K562 (cell line): ENCODE measurements at regions not wholly inside any gene's neighbourhood (a gene's known extent, or its start where the extent isn't known, plus 50 kb on each side); places are given as distances from the start of the nearest gene placed in this dataset.

Source experiments
- ATAC-seq: fragments of 200-7000 bp; cut with Tn5 transposase; 3 replicates; pipeline ENCODE4 v1.9.1; 2020; ENCODE audit warnings: moderate library complexity
- BruUV-seq: library from RNA; stranded (reverse); fragments of 400-500 nt; replicated peaks from 2 replicates; lab custom pipeline; 2021; lab: Mats Ljungman, UMichigan
- CTCF ChIA-PET: fragments of 300-600 bp; formaldehyde crosslinking; extraction: SDS; loops from one replicate; lab custom pipeline; 2021; ENCODE audit warnings: low intra/inter-chr PET ratio; lab: Yijun Ruan, JAX
- POLR2A ChIA-PET: fragments of 300-600, 350-650 bp; sonication (Branson Sonifier 250); formaldehyde crosslinking; extraction: SDS; loops from one replicate; lab custom pipeline; 2021; ENCODE audit warnings: antibody characterized with exemption, inconsistent platforms; lab: Yijun Ruan, JAX
- DNase-seq, 4 experiments: peaks; one replicate each; pipeline versions ENCODE4 v3.0.0 to v3.0.0-alpha.2; 2011 to 2018; ENCODE audit warnings: low spot score in 3 of 4, mixed read lengths in 3 of 4; ENCODE audit errors: extremely low read depth in 1 of 4
- FAIRE-seq: peaks from 2 replicates; lab custom pipeline; 2011; peaks lifted over from hg19 to GRCh38; lab: Jason Lieb, UNC
- H2AFZ ChIP-seq: 2 replicates; pipeline ENCODE4 v1.6.0; 2011; ENCODE audit warnings: low read depth, low read length, control low read depth, inconsistent platforms
- H3K27ac ChIP-seq: fragments of 200-600 bp; 3 replicates; pipeline ENCODE4 v1.8.0; 2011; ENCODE audit warnings: low read depth, mild to moderate bottlenecking, control low read depth, inconsistent platforms, low read length, moderate library complexity, mixed read lengths; ENCODE audit errors: extremely low read depth
- H3K27me3 ChIP-seq, 2 experiments: fragments of 300-600 bp in 1 of 2; 2 replicates in 1 of 2; 3 replicates in 1 of 2; pipeline versions ENCODE4 v1.6.0 to v1.8.0; 2011; ENCODE audit warnings: inconsistent platforms in 2 of 2, low read length in 2 of 2, mild to moderate bottlenecking in 1 of 2, mixed read lengths in 1 of 2, moderate library complexity in 1 of 2; ENCODE audit not compliant: control insufficient read depth in 2 of 2, insufficient read depth in 2 of 2
- H3K36me3 ChIP-seq: fragments of 300-600 bp; 3 replicates; pipeline ENCODE4 v1.8.0; 2011; ENCODE audit warnings: mild to moderate bottlenecking, low read length, inconsistent platforms; ENCODE audit not compliant: control insufficient read depth, insufficient read depth
- H3K4me1 ChIP-seq, 2 experiments: fragments of 200-600 bp in 1 of 2; replicated peaks in 1 of 2; 2 replicates in 1 of 2; 3 replicates in 1 of 2; pipeline versions ENCODE4 v1.5.1 to v1.8.0; 2011; ENCODE audit warnings: inconsistent platforms in 2 of 2, low read length in 2 of 2, mild to moderate bottlenecking in 1 of 2, mixed read lengths in 1 of 2, moderate library complexity in 1 of 2; ENCODE audit not compliant: control insufficient read depth in 2 of 2, insufficient read depth in 2 of 2
- H3K4me2 ChIP-seq: 2 replicates; pipeline ENCODE4 v1.6.1; 2011; ENCODE audit warnings: low read length, control low read depth, inconsistent platforms, mixed read lengths; ENCODE audit not compliant: insufficient read depth
- H3K4me3 ChIP-seq: fragments of 200-600 bp; sonication (generic), shearing (Covaris generic); 2 replicates; pipeline ENCODE4 v1.5.1; 2016; ENCODE audit warnings: control low read depth, inconsistent platforms
- H3K79me2 ChIP-seq: fragments of 200-600 bp; 3 replicates; pipeline ENCODE4 v1.8.0; 2011; ENCODE audit warnings: low read length, inconsistent platforms; ENCODE audit not compliant: control insufficient read depth, insufficient read depth
- H3K9ac ChIP-seq, 2 experiments: 2 replicates each; pipeline versions ENCODE4 v1.6.0 to v1.6.1; 2011; ENCODE audit warnings: low read depth in 2 of 2, low read length in 2 of 2, control low read depth in 1 of 2, inconsistent platforms in 1 of 2, mild to moderate bottlenecking in 1 of 2, mixed read lengths in 1 of 2; ENCODE audit not compliant: insufficient read depth in 1 of 2
- H3K9me1 ChIP-seq: one replicate; pipeline ENCODE4 v1.6.0; 2011; ENCODE audit warnings: inconsistent platforms, mild to moderate bottlenecking, low read length, moderate library complexity; ENCODE audit not compliant: control insufficient read depth, insufficient read depth
- H3K9me3 ChIP-seq: replicated peaks from 2 replicates; pipeline ENCODE4 v1.5.1; 2011; ENCODE audit warnings: low read depth, low read length, inconsistent platforms; ENCODE audit not compliant: control insufficient read depth, insufficient read depth
- H4K20me1 ChIP-seq: replicated peaks from 2 replicates; pipeline ENCODE4 v1.6.1; 2011; ENCODE audit warnings: low read length, inconsistent platforms, mixed read lengths; ENCODE audit not compliant: control insufficient read depth, insufficient read depth
- CEBPG ChIP-seq, 3 experiments: fragments of 200-800 bp in 1 of 3; sonication (Bioruptor generic) in 1 of 3; sonication (generic) in 1 of 3; formaldehyde crosslinking in 1 of 3; IDR thresholded peaks in 2 of 3; conservative IDR thresholded peaks in 1 of 3; 2 replicates each; pipeline versions ENCODE4 v1.6.1 to v1.8.0; 2016 to 2022; ENCODE audit warnings: missing compliant biosample characterization in 2 of 3, missing genetic modification characterization in 2 of 3, mild to moderate bottlenecking in 1 of 3, missing genetic modification reagents in 1 of 3
- DACH1 ChIP-seq: fragments of 450-650 bp; IDR thresholded peaks from 2 replicates; pipeline ENCODE4 v1.6.1; 2018; ENCODE audit not compliant: partially characterized antibody
- HNRNPUL1 ChIP-seq: fragments of 200-400 bp; formaldehyde crosslinking; IDR thresholded peaks from 2 replicates; pipeline ENCODE4 v1.6.1; 2017; ENCODE audit warnings: low read length
- MCM3 ChIP-seq: fragments of 450-650 bp; IDR thresholded peaks from 2 replicates; pipeline ENCODE4 v1.6.1; 2016
- MTA1 ChIP-seq: fragments of 450-650 bp; IDR thresholded peaks from 2 replicates; pipeline ENCODE4 v1.6.1; 2017; ENCODE audit warnings: borderline replicate concordance
- PHTF2 ChIP-seq: fragments of 250-450 bp; sonication (Bioruptor Pico); IDR thresholded peaks from 2 replicates; pipeline ENCODE4 v1.5.0; 2021; ENCODE audit warnings: mild to moderate bottlenecking
- POLR2A ChIP-seq: fragments of 450-650 bp; conservative IDR thresholded peaks from 2 replicates; pipeline ENCODE4 v1.6.1; 2016
- RBBP5 ChIP-seq: fragments of 200-600 bp; sonication (generic); IDR thresholded peaks from 2 replicates; pipeline ENCODE4 v1.6.1; 2012; ENCODE audit warnings: borderline replicate concordance, mild to moderate bottlenecking, low read length, control low read depth, inconsistent platforms; ENCODE audit not compliant: insufficient read depth, poor library complexity, severe bottlenecking
- RBM14 ChIP-seq: fragments of 200-400 bp; formaldehyde crosslinking; IDR thresholded peaks from 2 replicates; pipeline ENCODE4 v1.6.1; 2018; ENCODE audit warnings: low read depth, mild to moderate bottlenecking, low read length, moderate library complexity, borderline replicate concordance; ENCODE audit not compliant: insufficient read depth
- RHOXF2B ChIP-seq: fragments of 250-450 bp; sonication (Bioruptor Pico); conservative IDR thresholded peaks from 2 replicates; pipeline ENCODE4 v1.5.1; 2021
- SMAD4 ChIP-seq: fragments of 250-450 bp; sonication (Bioruptor Pico); conservative IDR thresholded peaks from 2 replicates; pipeline ENCODE4 v1.8.0; 2021; ENCODE audit warnings: inconsistent platforms, mild to moderate bottlenecking, moderate library complexity
- SMC3 ChIP-seq: conservative IDR thresholded peaks from 2 replicates; pipeline ENCODE4 v1.6.1; 2011; ENCODE audit warnings: low read depth, low read length, improper control_type of control experiment; ENCODE audit not compliant: insufficient read depth
- YY1 ChIP-seq, 3 experiments: IDR thresholded peaks; 2 replicates each; pipeline ENCODE4 v1.6.1; 2011; ENCODE audit warnings: low read length in 2 of 3, mild to moderate bottlenecking in 2 of 3, moderate library complexity in 2 of 3, borderline replicate concordance in 1 of 3, control low read depth in 1 of 3, low read depth in 1 of 3; ENCODE audit not compliant: insufficient read depth in 3 of 3, insufficient replicate concordance in 2 of 3, control insufficient read depth in 1 of 3, insufficient read length in 1 of 3; ENCODE audit errors: extremely low read depth in 1 of 3
- WGBS: fragments of 100-300 bp; shearing (Covaris generic); methylation state at CpG from one replicate; pipeline ENCODE4 v1.1.6; 2016; ENCODE audit warnings: low coverage, mixed read lengths; ENCODE audit not compliant: insufficient coverage; ENCODE audit errors: missing lambda C conversion rate; 5-methylcytosine and 5-hydroxymethylcytosine counted together
- in situ Hi-C: fragments of 300-500 bp; cut with MboI; formaldehyde crosslinking; loops from 4 replicates; pipeline ENCODE4 v1.15.0; 2018; ENCODE audit warnings: inconsistent platforms, mixed read lengths
- intact Hi-C: fragments of 100-400 bp; cut with micrococcal nuclease; formaldehyde crosslinking; loops from 2 replicates; pipeline ENCODE4 v1.14.2; 2022
- TF ChIP-seq, protein P1 (sequence below): fragments of 450-650 bp; IDR thresholded peaks from 2 replicates; pipeline ENCODE4 v1.6.1; 2016; ENCODE audit warnings: antibody characterized with exemption
- TF ChIP-seq, protein P2 (sequence below): fragments of 200-800 bp; sonication (Bioruptor generic); IDR thresholded peaks from 2 replicates; pipeline ENCODE4 v1.6.1; 2016; ENCODE audit warnings: missing genetic modification characterization, missing compliant biosample characterization

DNA sequence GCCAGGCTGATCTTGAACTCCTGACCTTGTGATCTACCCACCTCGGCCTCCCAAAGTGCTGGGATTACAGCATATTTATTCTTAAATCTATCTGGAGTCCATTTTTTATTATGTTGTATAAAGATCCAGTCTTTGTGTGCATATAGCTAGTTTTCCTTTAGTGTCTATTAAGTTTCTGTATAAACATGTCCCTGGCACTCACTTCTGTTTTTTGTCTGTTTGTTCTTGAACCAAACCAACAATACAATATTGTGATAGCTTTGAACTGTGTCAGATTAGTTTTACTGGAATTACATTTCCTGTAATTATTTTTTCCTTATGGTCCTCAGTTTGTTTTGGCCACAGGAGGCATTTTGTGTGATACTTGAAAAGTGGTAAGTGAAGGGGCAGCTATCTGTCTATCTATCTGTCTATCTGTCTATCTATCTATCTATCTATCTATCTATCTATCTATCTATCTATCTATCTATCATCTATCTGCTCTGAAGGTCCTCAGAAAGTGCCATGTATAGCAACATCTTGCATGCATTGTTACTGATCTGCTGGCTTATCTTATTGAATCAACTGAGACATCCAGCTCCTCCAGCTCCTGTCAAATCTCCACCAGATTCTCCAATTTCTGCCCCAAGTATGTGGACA is 70.9 kb upstream of the ACVR1 start:
- Histone ChIP-seq H4K20me1 (no peaks in the 10 kb centered on the region), H3K4me2 (no peak overlapping the region), H3K36me3 (no peaks in the 10 kb centered on the region), H3K27me3 (no peaks in the 10 kb centered on the region), H3K27ac (no peak overlapping the region), H2AFZ (no peak overlapping the region), H3K79me2 (no peaks in the 10 kb centered on the region), H3K9ac (no peak overlapping the region), H3K4me3 (no peak overlapping the region), H3K9me1 (no peaks in the 10 kb centered on the region), H3K9me3 (no peaks in the 10 kb centered on the region), H3K4me1 (peaks cover 0 to 4% of the 10 kb centered on the region in 2 experiments; a peak in 2 of 5 replicates)
- FAIRE-seq: no peak
- ATAC-seq: no peak
- no TSS peak for BruUV-seq
- POLR2A ChIA-PET: interaction anchor here (1.1 to 1.5 kb wide), 3 partner anchors 9 to 23 kb away, joined by 3 to 7 read pairs (median 3); no protein-coding TSS in a partner anchor
- 22% methylated on average over 1 of the region's 1 CpG for WGBS
- CTCF ChIA-PET: no interaction called here
- no peak for DNase-seq
- in situ Hi-C loops: no loop called here
- intact Hi-C loops: no loop called here
- TF ChIP-seq MTA1: peak; percentile 35; the same call in 1 of the 2 replicates
- no peak for TF ChIP-seq SMAD4
- no peak for TF ChIP-seq PHTF2 (CRISPR knock-in tag)
- TF ChIP-seq RBBP5: no peak
- TF ChIP-seq DACH1: peak; percentile 98
- no peak for TF ChIP-seq POLR2A
- TF ChIP-seq YY1 (IDR thresholded peaks at IDR 0.05; ENCODE audit: borderline replicate concordance in 1 of 3, control insufficient read depth in 1 of 3, extremely low read depth in 1 of 3, insufficient read depth in 3 of 3, insufficient read length in 1 of 3, insufficient replicate concordance in 2 of 3, low read depth in 1 of 3, low read length in 2 of 3): no peak
- TF ChIP-seq MCM3: no peak
- TF ChIP-seq HNRNPUL1: no peak
- TF ChIP-seq RHOXF2B: no peak
- TF ChIP-seq, protein P1, sequence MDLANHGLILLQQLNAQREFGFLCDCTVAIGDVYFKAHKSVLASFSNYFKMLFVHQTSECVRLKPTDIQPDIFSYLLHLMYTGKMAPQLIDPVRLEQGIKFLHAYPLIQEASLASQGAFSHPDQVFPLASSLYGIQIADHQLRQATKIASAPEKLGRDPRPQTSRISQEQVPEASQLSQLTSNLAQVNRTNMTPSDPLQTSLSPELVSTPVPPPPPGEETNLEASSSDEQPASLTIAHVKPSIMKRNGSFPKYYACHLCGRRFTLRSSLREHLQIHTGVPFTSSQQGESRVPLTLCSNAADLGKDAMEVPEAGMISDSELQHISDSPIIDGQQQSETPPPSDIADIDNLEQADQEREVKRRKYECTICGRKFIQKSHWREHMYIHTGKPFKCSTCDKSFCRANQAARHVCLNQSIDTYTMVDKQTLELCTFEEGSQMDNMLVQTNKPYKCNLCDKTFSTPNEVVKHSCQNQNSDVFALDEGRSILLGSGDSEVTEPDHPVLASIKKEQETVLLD: peak; percentile 29; the same call in 1 of the 2 replicates
- TF ChIP-seq RBM14: no peak
- no peak for TF ChIP-seq CEBPG (CRISPR knock-in tag; IDR thresholded peaks at IDR 0.05)
- no peak for TF ChIP-seq CEBPG (tag; conservative IDR thresholded peaks at IDR 0.05 in 1 of 2, IDR thresholded peaks at IDR 0.05 in 1 of 2)
- no peak for TF ChIP-seq SMC3
- TF ChIP-seq, protein P2, sequence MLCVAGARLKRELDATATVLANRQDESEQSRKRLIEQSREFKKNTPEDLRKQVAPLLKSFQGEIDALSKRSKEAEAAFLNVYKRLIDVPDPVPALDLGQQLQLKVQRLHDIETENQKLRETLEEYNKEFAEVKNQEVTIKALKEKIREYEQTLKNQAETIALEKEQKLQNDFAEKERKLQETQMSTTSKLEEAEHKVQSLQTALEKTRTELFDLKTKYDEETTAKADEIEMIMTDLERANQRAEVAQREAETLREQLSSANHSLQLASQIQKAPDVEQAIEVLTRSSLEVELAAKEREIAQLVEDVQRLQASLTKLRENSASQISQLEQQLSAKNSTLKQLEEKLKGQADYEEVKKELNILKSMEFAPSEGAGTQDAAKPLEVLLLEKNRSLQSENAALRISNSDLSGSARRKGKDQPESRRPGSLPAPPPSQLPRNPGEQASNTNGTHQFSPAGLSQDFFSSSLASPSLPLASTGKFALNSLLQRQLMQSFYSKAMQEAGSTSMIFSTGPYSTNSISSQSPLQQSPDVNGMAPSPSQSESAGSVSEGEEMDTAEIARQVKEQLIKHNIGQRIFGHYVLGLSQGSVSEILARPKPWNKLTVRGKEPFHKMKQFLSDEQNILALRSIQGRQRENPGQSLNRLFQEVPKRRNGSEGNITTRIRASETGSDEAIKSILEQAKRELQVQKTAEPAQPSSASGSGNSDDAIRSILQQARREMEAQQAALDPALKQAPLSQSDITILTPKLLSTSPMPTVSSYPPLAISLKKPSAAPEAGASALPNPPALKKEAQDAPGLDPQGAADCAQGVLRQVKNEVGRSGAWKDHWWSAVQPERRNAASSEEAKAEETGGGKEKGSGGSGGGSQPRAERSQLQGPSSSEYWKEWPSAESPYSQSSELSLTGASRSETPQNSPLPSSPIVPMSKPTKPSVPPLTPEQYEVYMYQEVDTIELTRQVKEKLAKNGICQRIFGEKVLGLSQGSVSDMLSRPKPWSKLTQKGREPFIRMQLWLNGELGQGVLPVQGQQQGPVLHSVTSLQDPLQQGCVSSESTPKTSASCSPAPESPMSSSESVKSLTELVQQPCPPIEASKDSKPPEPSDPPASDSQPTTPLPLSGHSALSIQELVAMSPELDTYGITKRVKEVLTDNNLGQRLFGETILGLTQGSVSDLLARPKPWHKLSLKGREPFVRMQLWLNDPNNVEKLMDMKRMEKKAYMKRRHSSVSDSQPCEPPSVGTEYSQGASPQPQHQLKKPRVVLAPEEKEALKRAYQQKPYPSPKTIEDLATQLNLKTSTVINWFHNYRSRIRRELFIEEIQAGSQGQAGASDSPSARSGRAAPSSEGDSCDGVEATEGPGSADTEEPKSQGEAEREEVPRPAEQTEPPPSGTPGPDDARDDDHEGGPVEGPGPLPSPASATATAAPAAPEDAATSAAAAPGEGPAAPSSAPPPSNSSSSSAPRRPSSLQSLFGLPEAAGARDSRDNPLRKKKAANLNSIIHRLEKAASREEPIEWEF: no peak
